GM12891 (cell line): ENCODE measurements at regions not wholly inside any gene's neighbourhood (a gene's known extent, or its start where the extent isn't known, plus 50 kb on each side); places are given as distances from the start of the nearest gene placed in this dataset.

Experiments used
- POLR2A ChIP-seq: IDR thresholded peaks from 2 replicates; pipeline ENCODE4 v1.6.1; 2011; ENCODE audit warnings: low read depth, low read length, control low read depth
- POLR2AphosphoS5 ChIP-seq: IDR thresholded peaks from 2 replicates; pipeline ENCODE4 v1.6.1; 2011; ENCODE audit warnings: low read depth, low read length, control low read depth
- POU2F2 ChIP-seq: IDR thresholded peaks from 2 replicates; pipeline ENCODE4 v1.6.1; 2011; ENCODE audit warnings: low read depth, mild to moderate bottlenecking, control low read depth, low read length, moderate library complexity
- SPI1 ChIP-seq: IDR thresholded peaks from 2 replicates; pipeline ENCODE4 v1.6.1; 2011; ENCODE audit warnings: low read depth, low read length, control low read depth

DNA sequence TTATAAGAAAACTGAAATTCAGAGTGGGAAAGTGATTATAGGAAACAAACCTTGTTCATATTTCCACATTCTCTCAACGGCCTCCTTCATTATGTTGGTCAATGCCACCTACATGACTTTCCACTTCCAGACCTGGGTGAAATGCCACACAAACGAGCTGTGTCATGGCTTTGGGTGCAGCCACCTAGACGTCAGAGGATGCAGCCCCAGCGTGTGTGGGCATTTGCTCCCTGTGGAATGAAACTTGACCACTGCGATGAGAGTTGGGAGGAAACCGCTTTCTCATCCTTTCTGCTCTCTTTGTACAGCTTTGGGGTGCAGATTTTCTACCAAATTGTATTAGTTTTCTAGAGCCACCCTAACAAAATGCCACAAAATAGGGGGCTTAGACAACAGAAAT is 291.0 kb downstream of the CYRIA start:
- no peak for TF ChIP-seq SPI1
- TF ChIP-seq POLR2A, result no peak
- TF ChIP-seq POU2F2, result no peak
- TF ChIP-seq POLR2AphosphoS5, result no peak
